IMR-90 (cell line): ENCODE measurements at regions not wholly inside any gene's neighbourhood (a gene's known extent, or its start where the extent isn't known, plus 50 kb on each side); places are given as distances from the start of the nearest gene placed in this dataset.

Experiments
- ATAC-seq: fragments of 200-7000 bp; cut with Tn5 transposase; 2 replicates; pipeline ENCODE4 v1.9.1; 2020; ENCODE audit warnings: low read depth, mild to moderate bottlenecking, moderate library complexity
- BruUV-seq: library from RNA; stranded (reverse); fragments of 400-500 nt; replicated peaks from 2 replicates; lab custom pipeline; 2021; lab: Mats Ljungman, UMichigan
- CTCF ChIA-PET: fragments of 300-600 bp; formaldehyde crosslinking; extraction: SDS; loops from one replicate; lab custom pipeline; 2021; ENCODE audit warnings: antibody characterized with exemption; lab: Yijun Ruan, JAX
- POLR2A ChIA-PET: fragments of 300-600 bp; sonication (Branson Sonifier 250); formaldehyde crosslinking; loops from one replicate; lab custom pipeline; 2022; ENCODE audit warnings: antibody characterized with exemption; ENCODE audit not compliant: unreplicated experiment; lab: Charles Lee
- DNase-seq: peaks from one replicate; pipeline ENCODE4 v3.0.0; 2013
- H2AFZ ChIP-seq: replicated peaks from 2 replicates; pipeline ENCODE3; 2013; ENCODE audit warnings: low read length, mild to moderate bottlenecking; ENCODE audit not compliant: poor library complexity
- H2AK5ac ChIP-seq: 2 replicates; pipeline ENCODE4 v1.6.1; 2013; ENCODE audit warnings: low read depth, low read length, inconsistent platforms
- H2AK9ac ChIP-seq: replicated peaks from 2 replicates; pipeline ENCODE3; 2013; ENCODE audit warnings: mild to moderate bottlenecking, low read depth, low read length, moderate library complexity; ENCODE audit not compliant: poor library complexity
- H2BK120ac ChIP-seq: 2 replicates; pipeline ENCODE4 v1.6.1; 2013; ENCODE audit warnings: low read depth, low read length, inconsistent platforms
- H2BK15ac ChIP-seq: 3 replicates; pipeline ENCODE4 v1.6.1; 2013; ENCODE audit warnings: low read depth, low read length, inconsistent platforms
- H2BK20ac ChIP-seq: 2 replicates; pipeline ENCODE4 v1.6.1; 2013; ENCODE audit warnings: low read depth, mild to moderate bottlenecking, inconsistent platforms, low read length, moderate library complexity
- H2BK5ac ChIP-seq: 2 replicates; pipeline ENCODE4 v1.6.1; 2013; ENCODE audit warnings: mild to moderate bottlenecking, low read depth, low read length, inconsistent platforms; ENCODE audit not compliant: poor library complexity, severe bottlenecking
- H3K14ac ChIP-seq: replicated peaks from 2 replicates; pipeline ENCODE4 v1.6.1; 2013; ENCODE audit warnings: low read depth, low read length, inconsistent platforms
- H3K18ac ChIP-seq: 2 replicates; pipeline ENCODE4 v1.6.1; 2013; ENCODE audit warnings: low read depth, low read length, control low read depth
- H3K23ac ChIP-seq: 2 replicates; pipeline ENCODE4 v1.6.1; 2013; ENCODE audit warnings: low read depth, low read length, inconsistent platforms
- H3K27ac ChIP-seq: 2 replicates; pipeline ENCODE4 v1.5.1; 2013; ENCODE audit warnings: mild to moderate bottlenecking, control low read depth, low read length; ENCODE audit not compliant: insufficient read depth
- H3K27me3 ChIP-seq: 2 replicates; pipeline ENCODE4 v1.6.1; 2013; ENCODE audit warnings: low read length; ENCODE audit not compliant: control insufficient read depth, insufficient read depth
- H3K36me3 ChIP-seq: 2 replicates; pipeline ENCODE4 v1.6.1; 2013; ENCODE audit warnings: low read length, mixed read lengths; ENCODE audit not compliant: control insufficient read depth, insufficient read depth
- H3K4ac ChIP-seq: 2 replicates; pipeline ENCODE4 v1.6.1; 2013; ENCODE audit warnings: low read depth, low read length, inconsistent platforms
- H3K4me1 ChIP-seq: 2 replicates; pipeline ENCODE4 v1.6.1; 2013; ENCODE audit warnings: low read length, mixed read lengths; ENCODE audit not compliant: control insufficient read depth, insufficient read depth
- H3K4me2 ChIP-seq: 2 replicates; pipeline ENCODE4 v1.6.1; 2013; ENCODE audit warnings: low read depth, mild to moderate bottlenecking, control low read depth, low read length, moderate library complexity
- H3K4me3 ChIP-seq: 2 replicates; pipeline ENCODE4 v1.5.1; 2013; ENCODE audit warnings: low read depth, mild to moderate bottlenecking, control low read depth, low read length, moderate library complexity; ENCODE audit not compliant: insufficient read depth
- H3K56ac ChIP-seq: 2 replicates; pipeline ENCODE4 v1.6.1; 2013; ENCODE audit warnings: low read length, inconsistent platforms; ENCODE audit not compliant: insufficient read depth; ENCODE audit errors: extremely low read depth
- H3K79me1 ChIP-seq, 2 experiments: 2 replicates each; pipeline ENCODE4 v1.6.1; 2013; ENCODE audit warnings: low read length in 2 of 2, inconsistent platforms in 1 of 2, low read depth in 1 of 2
- H3K9ac ChIP-seq: 2 replicates; pipeline ENCODE4 v1.6.1; 2013; ENCODE audit warnings: low read depth, low read length, control low read depth
- H3K9me1 ChIP-seq: 2 replicates; pipeline ENCODE4 v1.6.1; 2013; ENCODE audit warnings: low read length, inconsistent platforms; ENCODE audit not compliant: insufficient read depth
- H3K9me3 ChIP-seq: 2 replicates; pipeline ENCODE4 v1.6.1; 2013; ENCODE audit warnings: low read length; ENCODE audit not compliant: control insufficient read depth, insufficient read depth
- H4K20me1 ChIP-seq: 2 replicates; pipeline ENCODE4 v1.6.1; 2013; ENCODE audit warnings: low read length, inconsistent platforms; ENCODE audit not compliant: insufficient read depth
- H4K5ac ChIP-seq: 2 replicates; pipeline ENCODE4 v1.6.1; 2013; ENCODE audit warnings: mild to moderate bottlenecking, low read depth, low read length, control low read depth
- H4K8ac ChIP-seq, 2 experiments: 2 replicates each; pipeline ENCODE4 v1.6.1; 2013; ENCODE audit warnings: low read depth in 2 of 2, low read length in 2 of 2, control low read depth in 1 of 2, inconsistent platforms in 1 of 2
- H4K91ac ChIP-seq: 2 replicates; pipeline ENCODE4 v1.6.1; 2013; ENCODE audit warnings: low read depth, low read length, inconsistent platforms; ENCODE audit not compliant: insufficient read depth
- CEBPB ChIP-seq: IDR thresholded peaks from 2 replicates; pipeline ENCODE4 v1.6.1; 2012; ENCODE audit warnings: low read depth, low read length, improper control_type of control experiment
- ELK1 ChIP-seq: fragments of 150-350 bp; IDR thresholded peaks from 2 replicates; pipeline ENCODE4 v1.6.1; 2016; ENCODE audit warnings: low read depth, mild to moderate bottlenecking, low read length, moderate library complexity, borderline replicate concordance
- MAZ ChIP-seq: IDR thresholded peaks from 2 replicates; pipeline ENCODE4 v1.6.1; 2012; ENCODE audit warnings: low read depth, mild to moderate bottlenecking, low read length, improper control_type of control experiment, moderate library complexity, borderline replicate concordance
- WGBS, 2 experiments: methylation state at CpG; one replicate each; pipeline versions ENCODE4 v1.1.5 to v1.1.7; 2013; ENCODE audit warnings: missing lambda C conversion rate in 2 of 2; ENCODE audit not compliant: insufficient read length in 1 of 2; ENCODE audit errors: extremely low coverage in 2 of 2; 5-methylcytosine and 5-hydroxymethylcytosine counted together
- dilution Hi-C: fragments of 300-500 bp; cut with HindIII; formaldehyde crosslinking; loops from one replicate; pipeline ENCODE4 v1.14.3; 2018; ENCODE audit warnings: low sequenced_read_pairs; ENCODE audit not compliant: unreplicated experiment
- in situ Hi-C: fragments of 300-500 bp; cut with MboI; formaldehyde crosslinking; loops from 3 replicates; pipeline ENCODE4 v1.14.3; 2019; ENCODE audit warnings: low sequenced_read_pairs, inconsistent platforms, mixed read lengths
- intact Hi-C: fragments of 100-400 bp; cut with micrococcal nuclease; formaldehyde crosslinking; loops from 2 replicates; pipeline ENCODE4 v1.10.0; 2022

DNA sequence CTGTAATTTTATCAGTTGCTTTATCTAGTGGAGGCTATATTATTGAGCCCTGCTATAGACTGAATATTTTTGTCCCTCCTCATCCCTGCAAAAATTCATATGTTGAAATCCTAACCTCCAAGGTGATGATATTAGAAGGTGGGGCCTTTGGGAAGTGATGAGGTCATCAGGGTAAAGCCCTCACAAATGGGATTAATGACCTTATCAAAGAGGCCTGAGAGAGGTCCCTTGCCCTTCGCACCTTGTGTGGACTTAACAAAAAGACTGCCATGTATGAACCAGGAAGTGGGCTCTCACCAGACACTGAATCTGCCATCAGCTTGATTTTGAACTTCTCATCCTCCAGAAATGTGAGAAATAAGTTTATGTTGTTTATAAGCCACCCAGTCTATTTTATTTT, 381.4 kb upstream of the ONECUT1 start:
- H2BK15ac ChIP-seq: no peak overlapping the region
- ATAC-seq: no peak
- H3K27me3 ChIP-seq: no peaks in the 10 kb centered on the region
- no peak overlapping the region for H3K4me2 ChIP-seq
- BruUV-seq: no TSS peak
- no peak overlapping the region for H3K9ac ChIP-seq
- H3K23ac ChIP-seq: no peak overlapping the region
- no peak overlapping the region for H3K18ac ChIP-seq
- POLR2A ChIA-PET: no interaction called here
- H3K27ac ChIP-seq: no peak overlapping the region
- H3K4me1 ChIP-seq: no peaks in the 10 kb centered on the region
- H3K56ac ChIP-seq: no peak overlapping the region
- H2BK5ac ChIP-seq: no peak overlapping the region
- H2AK9ac ChIP-seq: no peak overlapping the region
- no peak overlapping the region for H3K4me3 ChIP-seq
- H3K9me1 ChIP-seq: no peaks in the 10 kb centered on the region
- H4K91ac ChIP-seq: no peak overlapping the region
- H3K79me1 ChIP-seq: no peaks in the 10 kb centered on the region
- no peak overlapping the region for H3K4ac ChIP-seq
- H3K9me3 ChIP-seq: peaks cover 8% of the 10 kb centered on the region
- H3K36me3 ChIP-seq: no peaks in the 10 kb centered on the region
- H4K8ac ChIP-seq: no peak overlapping the region
- no peak overlapping the region for H3K14ac ChIP-seq
- dilution Hi-C loops: no loop called here
- no CpG with 5 or more reads among the region's 1 CpG for WGBS, 2 experiments
- H2AFZ ChIP-seq: no peak overlapping the region
- CTCF ChIA-PET: no interaction called here
- no peak overlapping the region for H2BK120ac ChIP-seq
- DNase-seq: no peak
- no peak for TF ChIP-seq ELK1
- no peak for TF ChIP-seq CEBPB
- TF ChIP-seq MAZ: no peak
- intact Hi-C loops: no loop called here
- no peak overlapping the region for H2BK20ac ChIP-seq
- H2AK5ac ChIP-seq: no peak overlapping the region
- H4K20me1 ChIP-seq: no peaks in the 10 kb centered on the region
- in situ Hi-C loops: no loop called here
- H4K5ac ChIP-seq: no peak overlapping the region
